ENCODE measurements at regions not wholly inside any gene's neighbourhood (a gene's known extent, or its start where the extent isn't known, plus 50 kb on each side); places are given as distances from the start of the nearest gene placed in this dataset.
"Not testable (repeated sequence)": the region's sequence is repeated elsewhere in the genome, so short reads cannot be mapped to it uniquely, and the experiment has no call there.

GRCh38 chr1:157325220-157325619, 187.0 kb upstream of the ETV3 start:
- TF ChIP-seq, protein P1, sequence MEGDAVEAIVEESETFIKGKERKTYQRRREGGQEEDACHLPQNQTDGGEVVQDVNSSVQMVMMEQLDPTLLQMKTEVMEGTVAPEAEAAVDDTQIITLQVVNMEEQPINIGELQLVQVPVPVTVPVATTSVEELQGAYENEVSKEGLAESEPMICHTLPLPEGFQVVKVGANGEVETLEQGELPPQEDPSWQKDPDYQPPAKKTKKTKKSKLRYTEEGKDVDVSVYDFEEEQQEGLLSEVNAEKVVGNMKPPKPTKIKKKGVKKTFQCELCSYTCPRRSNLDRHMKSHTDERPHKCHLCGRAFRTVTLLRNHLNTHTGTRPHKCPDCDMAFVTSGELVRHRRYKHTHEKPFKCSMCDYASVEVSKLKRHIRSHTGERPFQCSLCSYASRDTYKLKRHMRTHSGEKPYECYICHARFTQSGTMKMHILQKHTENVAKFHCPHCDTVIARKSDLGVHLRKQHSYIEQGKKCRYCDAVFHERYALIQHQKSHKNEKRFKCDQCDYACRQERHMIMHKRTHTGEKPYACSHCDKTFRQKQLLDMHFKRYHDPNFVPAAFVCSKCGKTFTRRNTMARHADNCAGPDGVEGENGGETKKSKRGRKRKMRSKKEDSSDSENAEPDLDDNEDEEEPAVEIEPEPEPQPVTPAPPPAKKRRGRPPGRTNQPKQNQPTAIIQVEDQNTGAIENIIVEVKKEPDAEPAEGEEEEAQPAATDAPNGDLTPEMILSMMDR (conservative IDR thresholded peaks at IDR 0.05; ENCODE audit: low read depth), result no peak
- ChIA-PET POLR2A (ENCODE audit: low non-redundant PET) (no interaction called here), CTCF (no interaction called here)
- H3K27ac ChIP-seq, result no peak overlapping the region
- DNase-seq (ENCODE audit: low spot score), result no peak

- H3K27ac ChIP-seq; POLR2A ChIA-PET (ENCODE audit: low non-redundant PET); CTCF ChIA-PET; DNase-seq (ENCODE audit: low spot score): not testable (repeated sequence)
Observed at GRCh38 chr1:157321972-157322371, 183.8 kb upstream of the ETV3 start.

DNA sequence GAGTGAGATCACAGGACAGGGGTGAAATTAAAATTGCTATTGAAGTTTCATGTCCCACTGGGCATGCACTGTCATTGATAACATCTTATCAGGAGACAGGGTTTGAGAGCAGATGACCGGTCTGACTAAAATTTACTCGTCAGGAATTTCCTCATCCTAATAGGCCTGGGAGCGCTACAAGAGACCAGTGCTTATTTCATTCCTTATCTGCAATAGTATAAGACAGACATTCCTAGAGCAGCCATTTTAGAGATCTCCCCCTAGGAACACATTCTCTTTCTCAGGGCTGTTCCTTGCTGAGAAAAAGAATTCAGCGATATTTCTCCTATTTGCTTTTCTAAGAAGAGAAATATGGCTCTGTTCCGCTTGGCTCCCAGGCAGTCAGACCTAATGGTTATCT, 181.4 kb upstream of the ETV3 start:
- POLR2A ChIA-PET (ENCODE audit: low non-redundant PET), result no interaction called here
- no peak for DNase-seq (ENCODE audit: low spot score)
- CTCF ChIA-PET, result no interaction called here
- TF ChIP-seq, protein P1 (conservative IDR thresholded peaks at IDR 0.05; ENCODE audit: low read depth), result no peak
- no peak overlapping the region for H3K27ac ChIP-seq

DNA sequence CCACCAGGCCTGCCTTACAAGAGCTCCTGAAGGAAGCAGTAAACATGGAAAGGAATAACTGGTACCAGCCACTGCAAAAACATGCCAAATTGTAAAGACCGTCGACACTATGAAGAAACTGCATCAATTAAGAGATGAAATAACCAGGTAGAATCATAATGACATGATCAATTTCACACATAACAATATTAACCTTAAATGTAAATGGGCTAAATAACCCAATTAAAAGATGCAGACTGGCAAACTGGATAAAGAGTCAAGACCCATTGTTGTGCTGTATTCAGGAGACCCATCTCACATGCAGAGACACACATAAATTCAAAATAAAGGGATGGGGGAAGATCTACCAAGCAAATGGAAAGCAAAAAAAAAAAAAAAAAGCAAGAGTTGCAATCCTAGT, 179.0 kb upstream of the ETV3 start:
- DNase-seq (ENCODE audit: low spot score); CTCF ChIA-PET; H3K27ac ChIP-seq; POLR2A ChIA-PET (ENCODE audit: low non-redundant PET): not testable (repeated sequence)

GRCh38 chr1:157315544-157315943, 177.3 kb upstream of the ETV3 start:
- TF ChIP-seq, protein P1 (conservative IDR thresholded peaks at IDR 0.05; ENCODE audit: low read depth), result no peak
- DNase-seq (ENCODE audit: low spot score), result no peak
- POLR2A ChIA-PET (ENCODE audit: low non-redundant PET), result no interaction called here
- H3K27ac ChIP-seq, result no peak overlapping the region
- CTCF ChIA-PET, result interaction anchor here (0.6 kb wide), 1 partner anchor 1098 kb away, joined by 3 read pairs; no protein-coding TSS in a partner anchor

DNA sequence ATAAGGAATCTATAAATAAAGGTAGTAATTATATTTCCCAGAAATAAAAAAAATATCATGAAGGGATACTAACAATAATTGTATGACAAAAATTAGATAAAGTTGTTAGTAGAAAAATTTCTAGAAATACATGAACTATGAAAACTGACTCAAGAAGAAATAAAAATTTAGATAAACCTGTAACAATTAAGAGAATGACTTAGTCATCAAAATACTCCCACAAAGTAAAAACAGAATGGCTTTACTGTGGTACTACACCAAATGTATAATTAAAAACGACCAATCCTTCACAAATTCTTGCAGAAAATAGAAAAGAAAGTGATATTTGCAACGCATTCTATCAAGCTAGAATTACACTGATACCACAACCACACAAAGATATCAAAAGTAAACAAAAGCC, 176.2 kb upstream of the ETV3 start:
- no peak for DNase-seq (ENCODE audit: low spot score)
- POLR2A ChIA-PET (ENCODE audit: low non-redundant PET), result no interaction called here
- TF ChIP-seq, protein P1 (conservative IDR thresholded peaks at IDR 0.05; ENCODE audit: low read depth), result no peak
- no peak overlapping the region for H3K27ac ChIP-seq
- CTCF ChIA-PET, result no interaction called here

- H3K27ac ChIP-seq, result no peak overlapping the region
- ChIA-PET POLR2A (ENCODE audit: low non-redundant PET) (no interaction called here), CTCF (no interaction called here)
- TF ChIP-seq, protein P1 (conservative IDR thresholded peaks at IDR 0.05; ENCODE audit: low read depth), result no peak
- no peak for DNase-seq (ENCODE audit: low spot score)
Observed at GRCh38 chr1:157313240-157313807, 175.1 kb upstream of the ETV3 start.

All from RWPE1 (cell line).